Right lobe of liver (tissue), 4 donors: ENCODE measurements at regions not wholly inside any gene's neighbourhood (a gene's known extent, or its start where the extent isn't known, plus 50 kb on each side); places are given as distances from the start of the nearest gene placed in this dataset.

ENCODE experiments used
- CTCF ChIP-seq, 4 donors: fragments of 200-600 bp in 3 of 4; fragments of 450-650 bp in 1 of 4; IDR thresholded peaks; one replicate each; pipeline versions ENCODE4 v1.5.1 to v1.8.0; 2016 to 2022; ENCODE audit warnings: antibody characterized with exemption in 4 of 4, mild to moderate bottlenecking in 2 of 4
- POLR2A ChIP-seq: fragments of 450-650 bp; IDR thresholded peaks from one replicate; pipeline ENCODE4 v1.6.1; 2017; ENCODE audit warnings: antibody characterized with exemption, mild to moderate bottlenecking
- donor health status: DM: no; HTN: no; CAD: no.
- donor health status: DM: no; HTN: no; CAD: no.
- donor health status: DM: no; HTN: yes; CAD: no.

- TF ChIP-seq CTCF (IDR thresholded peaks at IDR 0.05) (no peak), POLR2A (no peak)
Measured at GRCh38 chr17:72239548-72239947, 118.7 kb downstream of the SOX9 start.
